GM19043 (cell line): ENCODE measurements at regions not wholly inside any gene's neighbourhood (a gene's known extent, or its start where the extent isn't known, plus 50 kb on each side); places are given as distances from the start of the nearest gene placed in this dataset.
"Not testable (repeated sequence)": the region's sequence is repeated elsewhere in the genome, so short reads cannot be mapped to it uniquely, and the experiment has no call there.

Source experiments
- ATAC-seq: cut with Tn5 transposase; IDR thresholded peaks from one replicate; pipeline ENCODE4 v1.9.1; 2021; ENCODE audit warnings: low read depth; ENCODE audit not compliant: unreplicated experiment

DNA sequence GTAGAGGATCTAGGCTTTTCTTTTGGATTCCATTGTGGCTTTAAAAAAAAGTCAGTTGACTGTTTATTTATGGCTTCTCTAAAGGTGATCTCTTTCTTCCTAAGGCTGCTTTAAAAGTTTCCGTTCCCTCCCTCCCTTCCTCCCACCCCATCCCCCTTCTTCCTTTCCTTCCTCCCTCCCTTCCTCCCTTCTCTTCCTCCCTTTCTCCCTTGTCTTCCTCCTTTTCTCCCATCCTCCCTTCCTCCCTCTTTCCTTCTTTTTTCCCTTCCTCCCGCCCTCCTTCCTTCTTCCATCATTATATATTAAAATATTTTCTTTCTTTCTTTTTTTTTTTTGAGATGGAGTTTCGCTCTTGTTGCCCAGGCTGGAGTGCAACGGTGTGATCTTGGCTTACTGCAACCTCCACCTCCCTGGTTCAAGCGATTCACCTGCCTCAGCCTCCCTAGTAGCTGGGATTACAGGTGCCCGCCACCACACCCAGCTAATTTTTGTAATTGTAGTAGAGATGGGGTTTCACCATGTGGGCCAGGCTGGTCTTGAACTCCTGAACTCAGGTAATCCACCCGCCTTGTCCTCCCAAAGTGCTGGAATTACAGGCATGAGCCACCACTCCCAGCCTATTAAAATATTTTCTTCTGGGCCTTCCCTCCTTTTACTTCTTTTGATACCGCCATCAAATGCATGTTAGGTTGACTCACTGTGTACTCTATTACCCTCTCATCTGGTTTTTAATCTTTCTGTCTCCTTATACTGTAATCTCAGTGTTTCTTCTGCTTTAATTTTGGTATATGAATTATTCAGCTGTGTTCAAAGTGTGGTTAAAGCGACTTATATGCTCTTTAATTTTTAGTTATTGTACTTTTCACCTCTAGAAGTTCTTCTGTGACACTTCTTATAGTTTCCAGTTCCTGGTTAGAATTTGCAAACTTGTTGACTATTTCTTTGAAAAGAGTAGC, 59.2 kb upstream of the ATP5PO start:
- ATAC-seq: no peak

DNA sequence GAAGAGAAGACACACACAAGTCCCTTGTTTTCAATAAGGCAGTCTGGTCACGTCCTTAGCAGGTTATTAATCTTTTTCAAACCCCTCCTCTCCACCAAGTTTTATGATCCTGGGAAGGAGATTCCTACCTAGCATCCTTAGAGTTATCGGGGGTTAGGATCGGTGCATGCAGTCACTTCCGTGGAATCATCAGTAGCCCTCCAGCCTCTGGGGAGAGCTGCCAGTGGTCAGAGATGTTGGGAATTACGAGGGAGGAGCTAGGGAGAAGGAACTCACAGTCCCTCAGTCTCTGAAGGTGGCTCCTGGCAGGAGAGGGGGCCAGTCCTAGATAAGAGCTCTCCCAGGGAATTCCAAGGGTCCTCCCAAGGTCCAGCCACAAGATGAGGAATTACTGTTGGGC, 57.7 kb upstream of the ATP5PO start:
- no peak for ATAC-seq

DNA sequence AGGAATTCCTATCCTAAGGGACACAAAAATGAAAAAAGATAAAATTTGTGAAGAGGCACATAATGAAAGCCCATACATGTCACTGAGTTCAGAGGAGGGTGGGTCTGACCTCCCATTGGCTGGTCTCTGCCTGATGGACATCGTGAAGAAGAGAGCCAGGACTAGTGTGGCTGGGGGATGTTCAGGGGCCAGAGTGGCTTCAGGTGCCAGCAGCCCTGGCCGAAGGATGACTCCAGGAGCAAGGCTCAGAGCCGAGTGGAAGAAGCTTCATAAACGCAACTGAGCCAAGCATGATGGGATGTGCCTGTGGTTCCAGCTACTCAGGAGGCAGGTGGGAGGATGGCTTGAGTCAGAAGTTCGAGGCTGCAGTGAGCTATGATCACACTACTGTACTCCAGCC, 56.9 kb upstream of the ATP5PO start:
- ATAC-seq: no peak

DNA sequence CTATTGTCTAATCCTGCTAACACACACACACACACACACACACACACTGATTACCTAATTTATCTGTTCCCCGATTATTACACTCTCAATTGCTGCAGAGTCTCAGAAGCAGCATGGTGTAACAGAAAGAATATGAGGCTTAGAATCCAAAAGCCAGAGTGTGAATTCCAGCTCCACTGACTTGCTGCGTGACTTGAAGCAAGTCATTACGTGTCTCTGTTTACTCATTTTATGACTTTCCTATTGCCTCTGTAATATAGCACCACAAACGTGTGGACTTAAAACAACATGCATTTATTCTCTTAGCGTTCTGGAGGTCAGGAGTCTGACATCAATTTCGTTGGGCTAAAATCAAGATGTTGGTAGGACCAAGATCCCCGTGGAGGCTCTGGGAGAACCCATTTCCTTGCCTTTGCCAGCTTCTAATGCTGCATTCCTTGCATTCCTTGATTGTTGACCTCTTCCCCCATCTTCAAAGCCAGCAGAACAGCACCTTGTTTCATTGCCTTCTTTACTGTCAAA, 55.9 kb upstream of the ATP5PO start:
- ATAC-seq: no peak

DNA sequence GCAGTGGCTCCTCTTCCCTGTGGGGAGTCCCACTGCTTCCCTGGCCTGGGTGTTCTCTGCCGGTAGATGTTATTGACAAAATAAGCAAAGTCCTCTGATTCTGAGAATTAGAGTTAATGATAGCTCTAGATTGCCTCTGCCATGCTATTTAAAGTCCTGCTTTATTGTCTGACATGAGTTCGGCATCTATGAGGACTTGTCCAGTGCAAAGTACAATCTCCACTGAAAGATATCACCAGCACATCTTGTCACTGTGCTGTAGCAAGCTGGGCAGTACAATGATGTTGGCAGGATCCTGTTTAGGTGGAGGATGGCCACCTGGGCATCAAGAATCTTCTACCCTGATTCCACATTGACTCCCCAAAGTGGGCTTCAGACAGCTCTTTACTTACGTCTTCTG, 54.0 kb upstream of the ATP5PO start:
- no peak for ATAC-seq

DNA sequence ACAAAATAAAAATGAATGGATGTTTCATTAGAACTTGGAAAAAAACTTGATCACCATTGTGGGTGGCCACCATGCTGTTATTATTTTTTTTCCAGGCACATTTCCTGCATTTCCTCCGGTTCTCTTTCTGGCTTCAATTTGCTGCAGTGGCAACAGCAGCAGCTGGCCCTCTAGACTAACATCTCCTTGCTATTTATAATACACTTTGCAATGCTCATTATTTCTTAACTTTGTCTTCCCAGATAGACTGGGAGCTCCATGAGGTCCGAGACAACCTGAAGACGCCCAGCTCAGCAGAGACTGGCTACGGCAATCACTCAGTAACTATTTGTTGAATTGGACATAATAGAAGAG, 53.4 kb upstream of the ATP5PO start:
- ATAC-seq: no peak

DNA sequence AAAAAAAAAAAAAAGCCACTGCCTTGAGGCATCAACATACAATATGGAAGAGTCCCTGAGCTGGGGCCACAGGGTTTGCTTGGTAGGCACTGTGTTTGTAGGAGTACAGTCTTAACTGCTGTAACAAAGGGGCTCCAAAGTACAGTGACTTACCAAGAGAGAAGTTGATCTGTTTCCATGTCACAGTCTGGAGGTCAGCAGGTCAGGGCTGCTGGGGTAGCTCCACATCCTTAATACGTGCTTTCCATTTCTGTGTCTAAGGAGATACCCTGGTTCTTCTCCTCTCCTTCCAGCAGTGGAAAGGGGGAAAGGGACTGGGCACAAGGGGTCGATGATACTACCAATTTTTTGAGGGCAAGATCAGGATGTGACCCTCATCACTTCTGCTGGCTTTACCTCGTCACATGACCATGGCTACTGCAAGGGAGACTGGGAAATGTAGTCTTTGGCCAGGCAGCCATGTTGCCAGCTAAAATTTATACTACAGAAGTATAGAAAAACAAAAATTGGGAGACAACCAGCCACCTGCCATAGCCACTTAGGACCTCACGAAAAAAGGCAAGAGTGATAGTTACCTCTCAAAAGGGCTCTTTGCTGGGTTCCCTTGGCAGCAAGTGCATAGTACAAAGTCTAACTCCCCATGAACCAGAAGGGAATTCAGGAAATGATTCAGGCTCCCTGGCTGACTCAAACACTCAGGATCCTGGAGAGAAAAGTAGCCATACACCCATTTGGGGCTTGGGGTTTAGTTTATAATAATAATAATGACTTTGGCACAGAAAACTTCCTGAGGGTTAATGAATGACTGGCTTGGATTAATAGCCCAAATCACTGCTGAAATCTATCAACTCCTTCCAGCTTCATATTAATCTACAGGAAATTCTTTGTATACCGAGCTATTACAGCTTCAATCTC, 52.7 kb upstream of the ATP5PO start:
- ATAC-seq: no peak

DNA sequence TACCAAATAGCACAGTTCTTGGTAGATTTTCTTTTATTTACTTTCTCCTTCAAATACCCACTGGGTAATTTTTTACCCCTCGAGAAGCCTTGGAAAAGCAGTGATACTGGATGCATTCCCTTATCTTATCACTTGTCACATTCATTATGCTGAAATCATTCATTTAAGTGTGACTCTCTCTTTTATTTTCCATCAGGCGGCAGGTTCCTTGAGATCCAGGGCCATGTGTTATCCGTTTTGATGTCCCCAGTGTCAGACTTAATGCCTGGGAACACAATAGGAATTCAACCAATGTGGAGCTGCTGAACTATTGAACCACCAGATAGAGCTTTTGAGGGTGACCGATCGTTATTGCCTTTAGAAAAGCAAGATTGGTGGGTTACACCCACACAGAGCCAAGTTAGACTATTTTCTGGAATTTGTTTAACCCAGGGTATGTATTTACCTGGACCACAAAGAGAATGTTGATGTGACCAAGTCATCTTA, 51.5 kb upstream of the ATP5PO start:
- no peak for ATAC-seq

DNA sequence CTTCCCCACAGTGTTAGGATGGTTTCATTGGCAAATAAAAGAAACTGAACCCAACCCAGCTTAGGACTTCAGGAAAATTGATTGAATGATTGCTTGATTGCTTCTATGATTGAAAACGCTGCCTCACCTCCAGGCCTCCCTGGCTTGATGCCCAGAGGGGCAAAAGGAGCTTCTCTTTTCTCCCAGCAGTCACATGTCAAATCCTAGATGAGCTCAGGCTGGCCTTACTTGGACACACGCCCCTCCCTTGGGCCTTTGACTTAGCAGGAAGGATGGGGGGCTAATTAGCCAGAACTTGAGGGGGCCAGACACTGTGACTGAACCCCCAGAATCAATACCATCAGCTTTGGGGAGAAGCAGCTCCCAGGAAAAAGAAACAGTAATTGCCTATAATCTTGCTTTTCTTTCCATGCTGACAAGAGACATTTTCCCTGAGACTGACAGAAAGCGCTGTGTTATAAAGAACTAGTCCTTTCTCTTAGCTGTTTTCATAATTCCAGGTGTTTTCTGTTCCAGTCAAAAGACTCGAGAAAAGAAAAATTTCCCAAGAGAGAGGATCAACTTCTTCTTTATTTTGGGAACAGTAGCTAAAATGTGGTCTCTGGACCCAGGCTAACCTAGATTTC, 50.8 kb upstream of the ATP5PO start:
- ATAC-seq: no peak

DNA sequence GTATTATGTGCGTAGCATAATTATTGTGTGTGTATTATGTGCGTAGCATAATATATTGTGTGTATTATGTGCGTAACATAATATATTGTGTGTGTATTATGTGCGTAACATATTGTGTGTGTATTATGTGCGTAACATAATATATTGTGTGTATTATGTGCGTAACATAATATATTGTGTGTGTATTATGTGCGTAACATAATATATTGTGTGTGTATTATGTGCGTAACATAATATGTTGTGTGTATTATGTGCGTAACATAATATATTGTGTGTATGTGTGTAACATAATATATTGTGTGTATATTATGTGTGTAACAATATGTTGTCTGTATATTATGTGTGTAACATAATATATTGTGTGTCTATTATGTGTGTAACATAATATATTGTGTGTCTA, 50.1 kb upstream of the ATP5PO start:
- not testable (repeated sequence) for ATAC-seq
